SU-DHL-6 (cell line): ENCODE measurements at regions not wholly inside any gene's neighbourhood (a gene's known extent, or its start where the extent isn't known, plus 50 kb on each side); places are given as distances from the start of the nearest gene placed in this dataset.

Source experiments
- H2AFZ ChIP-seq: fragments of 200-600 bp; sonication (generic); 2 replicates; pipeline ENCODE4 v1.6.1; 2014; ENCODE audit warnings: low read depth, mild to moderate bottlenecking, moderate library complexity, mixed read lengths, antibody characterized with exemption, low read length; ENCODE audit not compliant: severe bottlenecking
- H3F3A ChIP-seq: fragments of 200-600 bp; shearing (Covaris generic); 2 replicates; pipeline ENCODE4 v1.6.0; 2016; ENCODE audit warnings: antibody characterized with exemption, mild to moderate bottlenecking; ENCODE audit not compliant: insufficient read depth
- H3K27ac ChIP-seq: fragments of 200-600 bp; sonication (generic); 2 replicates; pipeline ENCODE4 v1.5.1; 2016; ENCODE audit warnings: low read depth, mild to moderate bottlenecking, low read length, moderate library complexity, mixed read lengths
- H3K27me3 ChIP-seq: fragments of 200-600 bp; sonication (generic), shearing (Covaris generic); 2 replicates; pipeline ENCODE4 v1.6.0; 2014; ENCODE audit warnings: mild to moderate bottlenecking, low read length
- H3K36me3 ChIP-seq: fragments of 200-600 bp; sonication (generic); 2 replicates; pipeline ENCODE4 v1.6.1; 2014; ENCODE audit warnings: mild to moderate bottlenecking, low read length, mixed read lengths
- H3K4me2 ChIP-seq: fragments of 300-600, 200-600 bp; shearing (Covaris generic), sonication (generic); 2 replicates; pipeline ENCODE4 v1.6.0; 2014; ENCODE audit warnings: low read length, low read depth, mild to moderate bottlenecking; ENCODE audit not compliant: poor library complexity, severe bottlenecking
- H3K4me3 ChIP-seq: fragments of 200-600 bp; sonication (generic); 2 replicates; pipeline ENCODE4 v1.5.1; 2014; ENCODE audit warnings: antibody characterized with exemption, low read length, mild to moderate bottlenecking, mixed read lengths; ENCODE audit not compliant: insufficient read depth, poor library complexity, severe bottlenecking
- H3K79me2 ChIP-seq: fragments of 200-600 bp; sonication (generic); 2 replicates; pipeline ENCODE4 v1.6.1; 2014; ENCODE audit warnings: mild to moderate bottlenecking, low read length, moderate library complexity; ENCODE audit not compliant: insufficient read depth
- H3K9ac ChIP-seq: fragments of 200-600 bp; sonication (generic); 2 replicates; pipeline ENCODE4 v1.7.0; 2014; ENCODE audit warnings: mild to moderate bottlenecking, low read length
- H3K9me2 ChIP-seq: fragments of 200-600 bp; sonication (generic); replicated peaks from 2 replicates; pipeline ENCODE4 v1.6.1; 2014; ENCODE audit warnings: low read length; ENCODE audit not compliant: insufficient read depth
- H3K9me3 ChIP-seq: fragments of 200-600 bp; sonication (generic); 2 replicates; pipeline ENCODE4 v1.6.1; 2014; ENCODE audit warnings: low read length, mixed read lengths; ENCODE audit not compliant: insufficient read depth
- H4K20me1 ChIP-seq: fragments of 200-600 bp; sonication (generic); 2 replicates; pipeline ENCODE4 v1.6.1; 2014; ENCODE audit warnings: low read depth, mild to moderate bottlenecking, antibody characterized with exemption, low read length, moderate library complexity, mixed read lengths
- CTCF ChIP-seq: fragments of 200-600 bp; sonication (generic); IDR thresholded peaks from one replicate; pipeline ENCODE4 v1.5.1; 2017; ENCODE audit warnings: antibody characterized with exemption, mild to moderate bottlenecking, low read length, moderate library complexity; ENCODE audit not compliant: insufficient read depth, poor library complexity, severe bottlenecking
- EZH2phosphoT487 ChIP-seq: fragments of 200-600 bp; sonication (generic), shearing (Covaris generic); conservative IDR thresholded peaks from 2 replicates; pipeline ENCODE4 v1.6.1; 2018; ENCODE audit warnings: mild to moderate bottlenecking, antibody characterized with exemption, low read length, moderate library complexity, mixed read lengths

- Histone ChIP-seq H3K9me3 (no peaks in the 10 kb centered on the region), H3K36me3 (no peaks in the 10 kb centered on the region), H4K20me1 (no peaks in the 10 kb centered on the region), H3K9ac (no peak overlapping the region), H3K4me3 (no peak overlapping the region), H3K79me2 (no peaks in the 10 kb centered on the region), H2AFZ (no peak overlapping the region), H3K9me2 (no peaks in the 10 kb centered on the region), H3K27me3 (no peaks in the 10 kb centered on the region), H3K4me2 (no peak overlapping the region), H3K27ac (no peak overlapping the region), H3F3A (no peaks in the 10 kb centered on the region)
- TF ChIP-seq EZH2phosphoT487: no peak
- no peak for TF ChIP-seq CTCF
Measured at GRCh38 chr18:77884454-77884853, 634.8 kb downstream of the GALR1 start.

GRCh38 chr18:77894060-77894459 lies 644.4 kb downstream of the GALR1 start:
- H2AFZ ChIP-seq: no peak overlapping the region
- no peak overlapping the region for H3K4me2 ChIP-seq
- no peaks in the 10 kb centered on the region for H3K79me2 ChIP-seq
- TF ChIP-seq EZH2phosphoT487: no peak
- no peak for TF ChIP-seq CTCF
- H3K27me3 ChIP-seq: no peaks in the 10 kb centered on the region
- H3K27ac ChIP-seq: no peak overlapping the region
- no peak overlapping the region for H3K9ac ChIP-seq
- H4K20me1 ChIP-seq: no peaks in the 10 kb centered on the region
- no peaks in the 10 kb centered on the region for H3K9me3 ChIP-seq
- no peak overlapping the region for H3K4me3 ChIP-seq
- H3K9me2 ChIP-seq: no peaks in the 10 kb centered on the region
- no peaks in the 10 kb centered on the region for H3K36me3 ChIP-seq
- H3F3A ChIP-seq: no peaks in the 10 kb centered on the region

GRCh38 chr18:77895250-77895649 lies 645.6 kb downstream of the GALR1 start:
- Histone ChIP-seq H3K9me3 (no peaks in the 10 kb centered on the region), H3K79me2 (no peaks in the 10 kb centered on the region), H3K27me3 (no peaks in the 10 kb centered on the region), H3K4me2 (no peak overlapping the region), H3K9me2 (no peaks in the 10 kb centered on the region), H2AFZ (no peak overlapping the region), H3F3A (no peaks in the 10 kb centered on the region), H4K20me1 (no peaks in the 10 kb centered on the region), H3K36me3 (no peaks in the 10 kb centered on the region), H3K4me3 (no peak overlapping the region), H3K9ac (no peak overlapping the region), H3K27ac (no peak overlapping the region)
- TF ChIP-seq EZH2phosphoT487 (no peak), CTCF (no peak)
